Gastrocnemius medialis (tissue), 4 donors: ENCODE measurements at regions not wholly inside any gene's neighbourhood (a gene's known extent, or its start where the extent isn't known, plus 50 kb on each side); places are given as distances from the start of the nearest gene placed in this dataset.

Source experiments
- POLR2A ChIP-seq, 2 donors: fragments of 450-650 bp; IDR thresholded peaks; one replicate each; pipeline ENCODE4 v1.6.1; 2017; ENCODE audit warnings: antibody characterized with exemption in 2 of 2, mild to moderate bottlenecking in 2 of 2, moderate library complexity in 2 of 2
- TF ChIP-seq, protein P1 (sequence below), 5 experiments: fragments of 450-650 bp in 3 of 5; fragments of 200-600 bp in 2 of 5; sonication (generic) in 2 of 5; IDR thresholded peaks in 4 of 5; conservative IDR thresholded peaks in 1 of 5; 1 replicate in 4 of 5; 2 replicates in 1 of 5; pipeline ENCODE4 v1.5.1; 2016 to 2019; ENCODE audit warnings: antibody characterized with exemption in 5 of 5, mild to moderate bottlenecking in 3 of 5, moderate library complexity in 3 of 5

DNA sequence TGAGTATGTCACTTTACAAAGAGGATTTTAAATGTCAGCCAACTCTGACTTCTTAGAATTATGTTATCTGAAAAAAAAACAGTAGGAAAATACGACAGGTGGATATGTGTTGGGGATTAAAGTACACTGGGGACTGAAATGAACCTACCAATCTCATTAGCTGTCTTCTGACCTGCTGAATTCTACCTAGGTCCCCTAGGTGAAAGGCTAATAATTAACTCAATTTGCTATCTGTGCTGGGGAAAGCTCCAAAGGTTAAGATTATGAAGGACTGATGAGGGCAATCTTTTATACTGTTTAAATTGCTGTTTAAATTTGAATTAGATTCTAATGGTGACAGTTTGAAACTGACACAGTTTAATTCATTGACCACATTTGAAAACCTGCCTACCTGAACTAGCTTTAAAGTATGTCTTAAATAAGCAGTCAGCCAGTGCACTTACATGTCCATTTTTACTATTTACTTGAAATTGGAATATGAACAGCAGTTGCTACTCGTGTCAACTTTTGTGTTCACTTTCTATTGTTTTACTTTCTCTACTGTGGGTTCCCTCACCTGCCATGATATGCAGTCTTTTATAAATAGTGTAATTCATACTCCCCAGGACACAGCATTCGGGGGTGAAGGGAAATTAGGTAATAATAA lies 977.3 kb downstream of the C4orf33 start:
- TF ChIP-seq, protein P1, sequence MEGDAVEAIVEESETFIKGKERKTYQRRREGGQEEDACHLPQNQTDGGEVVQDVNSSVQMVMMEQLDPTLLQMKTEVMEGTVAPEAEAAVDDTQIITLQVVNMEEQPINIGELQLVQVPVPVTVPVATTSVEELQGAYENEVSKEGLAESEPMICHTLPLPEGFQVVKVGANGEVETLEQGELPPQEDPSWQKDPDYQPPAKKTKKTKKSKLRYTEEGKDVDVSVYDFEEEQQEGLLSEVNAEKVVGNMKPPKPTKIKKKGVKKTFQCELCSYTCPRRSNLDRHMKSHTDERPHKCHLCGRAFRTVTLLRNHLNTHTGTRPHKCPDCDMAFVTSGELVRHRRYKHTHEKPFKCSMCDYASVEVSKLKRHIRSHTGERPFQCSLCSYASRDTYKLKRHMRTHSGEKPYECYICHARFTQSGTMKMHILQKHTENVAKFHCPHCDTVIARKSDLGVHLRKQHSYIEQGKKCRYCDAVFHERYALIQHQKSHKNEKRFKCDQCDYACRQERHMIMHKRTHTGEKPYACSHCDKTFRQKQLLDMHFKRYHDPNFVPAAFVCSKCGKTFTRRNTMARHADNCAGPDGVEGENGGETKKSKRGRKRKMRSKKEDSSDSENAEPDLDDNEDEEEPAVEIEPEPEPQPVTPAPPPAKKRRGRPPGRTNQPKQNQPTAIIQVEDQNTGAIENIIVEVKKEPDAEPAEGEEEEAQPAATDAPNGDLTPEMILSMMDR (IDR thresholded peaks at IDR 0.05 in 4 of 5, conservative IDR thresholded peaks at IDR 0.05 in 1 of 5), result no peak
- TF ChIP-seq POLR2A (IDR thresholded peaks at IDR 0.05), result no peak
